Hematopoietic multipotent progenitor cell treated with erythropoietin and hydrocortisone succinate and interleukin-3 and kit ligand, for 6 days (in vitro differentiated cells): ENCODE measurements at regions not wholly inside any gene's neighbourhood (a gene's known extent, or its start where the extent isn't known, plus 50 kb on each side); places are given as distances from the start of the nearest gene placed in this dataset.
"Not testable (repeated sequence)": the region's sequence is repeated elsewhere in the genome, so short reads cannot be mapped to it uniquely, and the experiment has no call there.

Experiments used
- DNase-seq: peaks from one replicate; pipeline ENCODE4 v3.0.0-alpha.2; 2015

- DNase-seq, result no peak
Observed at GRCh38 chrY:26638063-26638462, 1016.1 kb downstream of the CDY1 start.

DNA sequence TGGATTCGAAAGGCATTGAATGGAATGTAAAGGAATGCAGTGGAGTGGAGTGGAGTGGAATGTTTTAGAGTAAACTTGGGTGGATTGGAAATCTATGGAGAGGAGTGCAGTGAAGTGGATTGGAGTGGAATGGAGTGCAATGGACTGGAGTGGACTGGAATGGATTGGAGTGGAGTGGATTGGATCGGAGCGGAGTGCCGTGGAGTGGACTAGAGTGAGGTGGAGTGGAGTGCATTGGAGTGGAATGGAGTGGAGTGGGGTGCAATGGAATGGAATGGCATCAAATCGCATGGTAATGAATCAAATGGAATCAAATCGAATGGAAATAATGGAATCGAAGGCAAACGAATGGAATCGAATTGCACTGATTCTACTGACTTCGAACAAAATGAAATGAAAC lies 1023.9 kb downstream of the CDY1 start:
- not testable (repeated sequence) for DNase-seq

DNA sequence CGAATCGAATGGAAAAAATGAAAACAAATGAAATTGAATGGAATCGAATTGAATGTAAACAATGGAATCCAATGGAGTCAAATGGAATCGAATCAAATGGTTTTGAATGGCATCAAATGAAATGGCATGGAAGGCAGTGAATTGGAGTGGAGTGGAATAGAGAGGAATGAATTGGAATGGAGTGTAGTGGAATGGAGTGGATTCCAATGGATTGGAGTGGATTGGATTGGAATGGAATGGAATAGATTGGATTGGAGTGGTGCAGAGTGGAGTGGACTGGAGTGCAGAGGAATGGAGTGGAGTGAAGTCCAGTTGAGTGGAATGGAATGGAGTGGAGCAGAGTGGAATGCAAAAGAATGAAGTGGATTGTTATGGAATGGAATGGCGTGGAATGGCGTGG lies 1026.3 kb downstream of the CDY1 start:
- not testable (repeated sequence) for DNase-seq

DNA sequence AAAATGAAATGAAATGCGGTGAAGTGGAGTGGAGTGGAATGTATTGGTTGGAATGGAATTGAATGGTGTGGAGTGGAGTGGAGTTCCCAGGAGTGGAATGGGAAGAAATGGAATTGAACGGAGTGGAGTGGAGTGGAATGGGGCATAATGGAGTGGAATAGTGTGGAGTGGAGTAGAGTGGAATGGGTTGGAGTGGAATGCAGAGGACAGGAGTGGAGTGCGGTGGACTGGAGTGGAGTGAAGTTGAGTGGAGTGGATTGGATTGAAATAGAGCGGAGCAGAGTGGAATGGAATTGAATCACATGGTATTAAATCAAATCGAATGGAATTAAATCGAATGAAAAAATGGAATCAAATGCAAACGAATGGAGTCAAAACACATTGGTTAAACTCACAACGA lies 1042.3 kb downstream of the CDY1 start:
- DNase-seq, result not testable (repeated sequence)

GRCh38 chrY:26666691-26667090 lies 1044.8 kb downstream of the CDY1 start:
- not testable (repeated sequence) for DNase-seq

DNA sequence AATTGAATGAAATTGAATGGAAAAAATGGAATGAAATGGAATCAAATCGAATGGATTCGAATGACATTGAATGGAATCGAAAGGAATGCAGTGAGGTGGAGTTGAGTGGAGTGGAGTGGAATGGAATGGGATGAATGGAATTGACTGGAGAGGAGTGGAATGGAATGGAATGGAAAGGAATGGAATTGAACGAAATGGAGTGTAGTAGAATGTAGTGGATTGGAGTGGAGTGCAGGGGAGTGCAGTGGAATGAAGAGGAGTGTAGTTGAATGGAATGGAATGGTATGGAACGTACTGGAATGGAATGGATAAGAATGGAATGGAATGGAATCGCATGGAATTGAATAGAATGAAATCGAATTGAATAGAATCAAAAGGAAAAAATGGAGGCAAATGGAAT lies 1047.3 kb downstream of the CDY1 start:
- not testable (repeated sequence) for DNase-seq

GRCh38 chrY:26670360-26670871 lies 1048.5 kb downstream of the CDY1 start:
- DNase-seq, result peak; percentile 2

DNA sequence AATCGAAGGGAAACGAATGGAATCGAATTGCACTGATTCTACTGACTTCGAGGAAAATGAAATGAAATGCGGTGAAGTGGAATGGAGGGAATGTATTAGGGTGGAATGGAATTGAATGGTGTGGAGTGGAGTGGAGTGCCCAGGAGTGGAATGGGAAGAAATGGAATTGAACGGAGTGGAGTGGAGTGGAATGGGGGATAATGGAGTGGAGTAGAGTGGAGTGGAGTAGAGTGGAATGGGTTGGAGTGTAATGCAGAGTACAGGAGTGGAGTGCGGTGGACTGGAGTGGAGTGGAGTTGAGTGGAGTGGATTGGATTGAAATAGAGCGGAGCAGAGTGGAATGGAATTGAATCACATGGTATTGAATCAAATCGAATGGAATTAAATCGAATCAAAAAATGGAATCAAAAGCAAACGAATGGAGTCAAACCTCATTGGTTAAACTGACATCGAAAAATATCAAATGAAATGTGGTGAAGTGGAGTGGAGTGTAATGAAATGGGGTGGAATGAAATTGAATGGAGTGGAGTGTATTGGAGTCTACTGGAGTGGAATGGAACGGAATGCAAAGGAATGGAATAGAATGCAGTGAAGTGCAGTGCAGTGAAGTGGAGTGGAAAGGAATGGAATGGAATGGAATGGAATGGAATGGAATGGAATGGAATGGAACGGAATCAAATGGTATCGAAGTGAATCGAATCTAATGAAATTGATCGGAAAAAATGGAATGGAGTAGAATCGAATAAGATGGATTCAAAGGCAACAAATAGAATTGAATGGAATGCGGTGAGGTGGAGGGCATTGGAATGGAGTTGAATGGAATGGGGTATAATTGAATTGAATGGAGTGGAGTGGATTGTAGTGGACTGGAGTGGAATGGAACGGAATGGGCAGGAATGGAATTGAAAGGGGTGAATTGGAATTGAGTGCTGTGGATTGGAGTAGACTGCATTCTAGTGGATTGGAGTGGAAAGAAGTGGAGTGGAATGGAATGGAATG lies 1049.3 kb downstream of the CDY1 start:
- DNase-seq, result peak; percentile 9
